HCEC 1CT (cell line): ENCODE measurements at regions not wholly inside any gene's neighbourhood (a gene's known extent, or its start where the extent isn't known, plus 50 kb on each side); places are given as distances from the start of the nearest gene placed in this dataset.
"Not testable (repeated sequence)": the region's sequence is repeated elsewhere in the genome, so short reads cannot be mapped to it uniquely, and the experiment has no call there.

Experiments
- DNase-seq: peaks from one replicate; pipeline ENCODE4 v3.0.0-alpha.2; 2017

DNA sequence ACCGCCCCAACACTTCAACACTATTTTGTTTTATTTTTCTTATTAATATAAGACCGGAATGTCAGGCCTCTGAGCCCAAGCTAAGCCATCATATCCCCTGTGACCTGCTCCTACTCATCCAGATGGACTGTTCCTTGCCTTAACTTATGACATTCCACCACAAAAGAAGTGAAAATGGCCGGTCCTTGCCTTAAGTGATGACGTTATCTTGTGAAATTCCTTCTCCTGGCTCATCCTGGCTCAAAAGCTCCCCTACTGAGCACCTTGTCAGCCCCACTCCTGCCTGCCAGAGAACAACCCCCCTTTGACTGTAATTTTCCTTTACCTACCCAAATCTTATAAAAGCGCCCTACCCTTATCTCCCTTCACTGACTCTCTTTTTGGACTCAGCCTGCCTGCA lies 1196.5 kb upstream of the FAM98A start:
- DNase-seq: not testable (repeated sequence)

DNA sequence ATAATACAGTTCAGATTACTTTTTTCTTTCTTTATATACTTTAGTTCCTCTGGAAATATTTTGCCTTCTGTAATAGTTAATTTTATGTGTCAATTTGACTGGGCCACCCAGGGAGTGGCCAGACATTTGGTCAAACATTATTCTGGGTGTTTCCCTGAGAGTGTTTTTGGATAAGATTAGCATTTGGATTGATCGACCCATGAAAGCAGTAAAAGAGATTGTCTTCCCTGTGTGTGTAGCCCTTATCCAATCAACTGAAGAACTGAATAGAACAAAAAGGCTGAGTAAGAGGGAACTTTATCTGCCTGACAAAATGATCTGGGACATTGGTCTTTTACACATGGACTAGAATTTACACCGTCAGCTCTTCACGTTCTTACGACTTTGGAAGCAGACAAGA lies 1190.1 kb upstream of the FAM98A start:
- DNase-seq: no peak

DNA sequence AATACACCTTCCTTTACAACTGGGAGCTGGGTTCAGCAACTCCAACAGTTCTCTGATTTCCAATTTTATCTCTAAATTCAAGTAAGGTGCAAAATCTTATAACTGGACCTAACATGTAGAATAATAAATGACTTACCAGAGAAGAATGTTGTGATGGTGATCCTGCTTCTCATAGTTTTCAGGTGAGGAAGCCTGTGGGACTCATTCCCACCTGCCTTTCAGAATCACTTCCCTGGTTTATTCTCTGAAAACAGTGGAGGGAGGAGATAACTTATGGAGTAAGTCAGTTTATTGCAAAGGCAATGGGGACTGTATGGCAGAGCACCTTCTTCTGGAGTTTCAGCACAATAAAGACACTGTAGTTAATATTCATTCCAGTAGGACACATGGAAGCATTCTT lies 1188.2 kb upstream of the FAM98A start:
- DNase-seq: no peak

DNA sequence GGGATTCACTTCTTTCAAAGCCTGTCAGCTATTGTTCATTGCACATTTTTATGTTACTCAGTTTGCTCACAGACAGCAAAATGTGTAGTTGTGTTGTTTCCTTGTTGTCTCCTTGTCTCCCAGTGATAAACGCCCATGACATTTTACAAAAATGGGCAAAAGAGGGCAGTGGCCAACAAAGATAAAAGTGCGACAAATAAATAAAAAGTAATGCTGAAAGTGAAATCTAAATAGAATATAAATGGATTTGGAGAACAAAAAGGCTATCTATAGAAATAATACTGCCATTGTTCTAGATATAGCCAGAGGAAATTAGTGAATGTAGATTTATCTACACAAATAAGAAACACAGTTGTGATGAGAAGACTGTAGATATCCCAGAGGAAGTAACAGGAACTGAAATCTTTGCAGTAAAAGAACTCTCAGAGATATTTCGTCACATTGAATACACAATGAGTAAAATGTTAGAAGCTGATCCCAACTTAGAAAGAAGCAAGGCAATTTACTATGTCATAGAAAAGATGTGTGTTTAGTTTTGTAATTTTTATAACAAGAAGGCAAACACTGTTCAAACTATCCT lies 1186.2 kb upstream of the FAM98A start:
- DNase-seq: no peak

DNA sequence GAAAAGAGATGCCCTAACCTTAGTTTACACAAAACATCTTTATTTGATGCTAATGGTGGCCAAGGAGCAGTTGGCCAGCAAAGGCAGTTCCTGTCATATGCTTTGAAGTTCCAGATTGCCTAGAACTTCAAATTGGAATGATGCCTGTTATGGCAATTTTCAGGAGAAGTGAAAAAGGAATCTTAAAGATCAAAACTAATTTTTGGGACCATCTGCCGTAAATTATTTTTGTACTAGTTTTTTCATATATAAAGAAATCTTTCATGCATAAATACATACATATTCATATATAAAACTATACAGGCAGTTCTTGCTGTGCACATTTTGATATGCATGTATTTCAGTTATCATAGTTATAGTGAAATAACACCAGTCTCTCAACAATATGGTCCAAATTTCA lies 1185.6 kb upstream of the FAM98A start:
- no peak for DNase-seq

DNA sequence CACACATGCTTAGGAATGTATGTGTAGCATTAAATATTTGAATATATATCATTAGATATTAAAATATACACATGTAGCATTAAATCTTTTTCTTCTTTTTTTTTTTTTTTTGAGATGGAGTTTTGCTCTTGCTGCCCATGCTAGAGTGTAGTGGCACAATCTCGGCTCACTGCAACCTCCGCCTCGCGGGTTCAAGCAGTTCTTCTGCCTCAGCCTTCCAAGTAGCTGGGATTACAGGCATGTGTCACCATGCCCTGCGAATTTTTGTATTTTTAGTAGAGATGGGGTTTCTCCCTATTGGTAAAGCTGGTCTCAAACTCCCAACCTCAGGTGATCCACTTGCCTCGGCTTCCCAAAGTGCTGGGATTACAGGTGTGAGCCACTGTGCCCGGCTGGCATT lies 1151.6 kb upstream of the FAM98A start:
- DNase-seq: not testable (repeated sequence)

DNA sequence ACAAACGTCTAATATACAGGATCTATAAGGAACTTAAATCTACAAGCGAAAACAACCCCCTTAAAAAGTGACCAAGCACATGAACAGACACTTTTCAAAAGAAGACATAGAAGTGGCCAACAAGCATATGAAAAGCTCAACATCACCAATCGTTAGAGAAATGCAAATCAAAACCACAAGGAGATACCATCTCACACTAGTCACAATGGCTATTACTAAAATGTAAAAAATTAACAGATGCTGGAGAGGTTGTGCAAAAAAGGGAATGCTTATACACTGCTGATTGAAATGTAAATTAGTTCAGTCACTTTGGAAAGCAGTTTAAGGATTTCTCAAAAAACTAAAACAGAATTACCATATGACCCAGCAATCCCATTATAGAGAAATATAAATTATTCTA lies 1148.5 kb upstream of the FAM98A start:
- no peak for DNase-seq

DNA sequence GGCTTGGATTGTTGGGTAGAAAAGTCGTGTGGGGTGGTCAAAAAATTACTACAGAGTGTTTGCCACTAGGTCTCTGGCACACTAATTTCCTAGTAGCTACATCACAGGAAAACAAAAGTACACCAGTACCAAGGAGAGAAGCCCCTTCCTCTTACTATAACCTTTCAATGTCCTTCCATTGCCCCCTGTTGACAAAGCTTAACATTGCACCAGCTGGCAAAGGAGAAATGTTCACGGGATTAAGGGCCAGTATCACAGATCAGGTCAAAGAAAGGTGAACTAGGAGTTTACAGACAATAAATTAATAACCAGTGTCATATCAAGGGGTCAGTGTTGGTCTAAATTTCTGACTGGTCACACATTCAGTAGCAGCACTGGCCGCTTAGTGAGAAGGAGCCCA lies 1139.6 kb upstream of the FAM98A start:
- DNase-seq: no peak

DNA sequence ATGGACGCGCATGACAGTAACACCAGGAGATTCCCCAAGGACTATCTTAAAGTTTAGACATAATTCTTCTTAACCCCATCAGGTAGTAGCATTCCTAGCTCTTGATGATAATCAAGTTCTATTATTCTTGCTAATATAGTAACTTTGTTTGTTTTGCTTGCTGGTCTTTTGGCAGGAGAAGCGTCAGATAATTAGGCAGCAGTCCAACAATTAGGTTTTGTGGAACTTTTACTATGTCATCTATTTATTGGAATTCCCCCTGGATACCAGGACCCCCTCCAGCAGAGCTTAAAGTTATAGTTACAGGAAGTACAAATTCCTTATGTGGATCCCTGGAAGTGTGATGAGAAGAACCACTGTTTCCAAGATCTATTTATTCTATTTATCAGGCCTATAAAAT lies 1138.0 kb upstream of the FAM98A start:
- no peak for DNase-seq

DNA sequence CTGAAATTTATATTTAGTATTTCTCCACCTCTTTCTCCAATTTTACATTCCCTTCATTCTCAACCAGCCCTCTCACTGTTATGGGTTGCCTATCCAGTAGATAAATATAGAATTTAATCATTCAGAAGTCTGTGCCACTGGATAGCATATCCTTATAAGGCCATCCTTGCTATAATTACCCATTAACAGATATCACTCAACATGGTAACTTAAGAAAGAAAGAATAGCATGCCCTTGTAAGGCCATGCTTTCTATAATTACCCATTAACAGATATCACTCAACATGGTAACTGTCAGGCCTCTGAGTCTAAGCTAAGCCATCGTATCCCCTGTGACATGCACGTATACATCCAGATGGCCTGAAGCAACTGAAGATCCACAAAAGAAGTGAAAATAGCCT lies 1137.4 kb upstream of the FAM98A start:
- DNase-seq: no peak

DNA sequence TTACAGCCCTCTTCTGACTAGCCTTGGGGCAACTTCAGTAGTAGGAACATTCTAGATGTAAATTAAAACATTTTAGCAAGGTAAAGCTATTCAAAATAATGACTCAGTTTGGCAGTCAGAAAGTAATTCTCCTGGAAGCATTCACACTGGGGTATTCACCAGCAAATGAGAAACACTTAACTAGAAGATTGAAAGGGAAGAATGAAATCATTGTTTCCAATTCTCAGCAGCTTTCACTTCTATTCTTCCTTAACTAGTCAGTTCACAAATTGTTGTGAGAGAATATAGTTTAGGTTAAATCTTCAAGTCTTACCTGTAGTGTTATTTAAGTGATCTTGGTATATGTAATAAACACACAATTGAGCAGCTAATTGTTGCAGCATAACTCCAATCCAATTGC lies 1135.6 kb upstream of the FAM98A start:
- DNase-seq: no peak

DNA sequence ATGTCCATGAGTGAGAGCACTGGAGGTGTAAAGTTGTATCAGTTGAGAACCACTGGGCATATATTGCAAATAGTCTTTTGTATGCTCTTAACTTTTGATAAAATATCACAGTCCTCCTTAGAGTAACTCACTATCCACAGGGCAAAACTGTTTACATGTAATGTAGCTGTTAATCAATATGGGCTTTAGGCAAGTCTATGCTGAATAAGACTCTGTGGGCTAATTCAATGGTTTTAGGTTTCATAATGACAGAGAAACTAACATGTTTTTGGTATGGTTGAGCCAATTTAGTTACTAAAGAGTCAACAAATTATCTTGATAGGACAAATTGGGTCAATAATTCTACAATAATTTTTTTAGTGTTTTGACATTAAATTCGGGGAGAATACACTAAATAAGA lies 1134.9 kb upstream of the FAM98A start:
- no peak for DNase-seq

DNA sequence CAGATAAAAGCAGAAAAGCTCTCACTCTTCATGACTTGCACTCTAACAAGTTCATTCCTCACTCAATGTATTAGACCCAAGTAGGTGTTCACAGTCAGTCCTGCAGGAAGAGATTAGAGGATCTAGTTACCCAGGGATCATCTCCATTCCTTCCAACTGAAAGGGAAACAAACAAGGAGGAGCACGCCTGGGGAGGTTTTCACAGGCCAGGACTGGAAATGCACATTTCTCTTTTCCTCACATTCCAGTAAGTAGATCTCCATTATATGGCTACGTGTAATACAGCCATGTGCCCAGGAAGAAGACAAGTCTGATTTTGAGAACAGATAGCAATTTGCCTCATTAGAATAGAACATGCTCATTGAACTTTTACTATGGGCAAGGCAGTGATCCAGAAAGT lies 1132.2 kb upstream of the FAM98A start:
- no peak for DNase-seq

DNA sequence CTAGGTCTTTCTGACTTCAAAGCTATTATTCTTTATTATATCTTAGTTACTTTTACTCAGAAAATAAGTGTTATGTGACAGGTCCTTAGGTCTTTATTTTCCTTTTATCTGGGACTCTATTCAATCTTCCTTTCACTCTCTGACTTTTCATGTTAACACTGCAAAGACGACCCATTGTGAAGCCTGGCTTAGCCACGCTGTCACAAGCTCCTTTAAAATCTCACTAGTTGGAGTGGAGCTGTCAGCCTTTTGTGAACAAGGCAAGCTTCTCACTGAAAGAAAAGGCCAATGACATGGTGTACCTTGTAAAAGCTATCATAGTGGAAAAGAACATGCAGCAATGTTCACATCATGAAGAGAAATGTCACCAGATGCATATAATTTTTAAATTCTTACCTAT lies 1130.7 kb upstream of the FAM98A start:
- DNase-seq: no peak

DNA sequence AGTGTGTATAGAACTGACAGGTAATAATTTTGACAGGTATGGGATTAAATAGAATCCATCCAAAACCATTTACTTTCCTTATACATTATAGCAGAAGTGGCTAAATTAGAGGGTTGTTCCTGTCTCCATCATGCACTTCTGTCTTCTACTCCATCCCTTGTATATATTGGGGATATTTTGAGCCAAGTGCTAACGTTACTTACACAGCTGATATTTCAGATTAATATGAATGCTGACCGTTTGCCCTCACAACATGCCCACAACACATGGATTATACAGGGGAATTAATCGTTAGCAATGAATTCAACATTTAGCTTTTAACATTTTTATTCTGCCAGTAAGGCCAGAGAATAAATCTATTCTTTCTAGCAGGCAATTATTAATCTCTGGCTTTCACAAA lies 1125.0 kb upstream of the FAM98A start:
- no peak for DNase-seq

DNA sequence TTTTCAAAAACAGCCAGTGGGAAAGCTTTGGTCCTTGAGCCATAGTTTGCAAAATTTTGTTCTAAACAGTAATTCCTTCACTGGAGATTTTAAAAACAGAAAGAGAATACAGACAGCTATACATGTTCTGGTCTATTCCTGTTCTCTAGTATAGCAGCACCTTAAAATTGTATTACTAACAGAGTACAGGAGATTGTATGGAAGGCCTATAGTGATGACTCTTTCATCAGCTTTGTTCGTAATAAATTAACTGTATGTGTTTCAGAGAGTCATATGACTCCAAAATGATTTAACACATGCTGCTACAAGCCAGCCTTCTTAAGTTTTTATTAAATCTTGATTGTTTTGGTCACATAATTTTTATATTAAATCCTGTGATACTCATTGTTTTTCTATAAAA lies 1124.6 kb upstream of the FAM98A start:
- no peak for DNase-seq

DNA sequence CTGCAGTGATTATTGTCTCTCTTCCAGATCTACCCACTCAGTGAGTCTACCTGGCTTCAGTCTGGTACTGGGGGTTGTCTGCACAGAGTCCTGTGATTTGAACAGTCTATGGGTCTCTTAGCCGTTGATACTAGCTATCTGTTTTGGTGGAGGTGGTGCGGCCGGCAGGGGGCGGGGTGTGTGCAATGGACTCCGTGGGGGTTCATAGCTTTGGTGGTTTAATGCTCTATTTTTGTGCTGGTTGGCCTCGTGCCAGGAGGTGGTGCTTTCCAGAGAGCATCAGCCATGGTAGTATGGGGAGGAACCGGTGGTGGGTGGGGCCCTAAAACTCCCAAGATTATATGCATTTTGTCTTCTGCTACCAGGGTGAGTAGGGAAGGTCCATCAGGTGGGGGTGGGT lies 1120.1 kb upstream of the FAM98A start:
- DNase-seq: no peak

DNA sequence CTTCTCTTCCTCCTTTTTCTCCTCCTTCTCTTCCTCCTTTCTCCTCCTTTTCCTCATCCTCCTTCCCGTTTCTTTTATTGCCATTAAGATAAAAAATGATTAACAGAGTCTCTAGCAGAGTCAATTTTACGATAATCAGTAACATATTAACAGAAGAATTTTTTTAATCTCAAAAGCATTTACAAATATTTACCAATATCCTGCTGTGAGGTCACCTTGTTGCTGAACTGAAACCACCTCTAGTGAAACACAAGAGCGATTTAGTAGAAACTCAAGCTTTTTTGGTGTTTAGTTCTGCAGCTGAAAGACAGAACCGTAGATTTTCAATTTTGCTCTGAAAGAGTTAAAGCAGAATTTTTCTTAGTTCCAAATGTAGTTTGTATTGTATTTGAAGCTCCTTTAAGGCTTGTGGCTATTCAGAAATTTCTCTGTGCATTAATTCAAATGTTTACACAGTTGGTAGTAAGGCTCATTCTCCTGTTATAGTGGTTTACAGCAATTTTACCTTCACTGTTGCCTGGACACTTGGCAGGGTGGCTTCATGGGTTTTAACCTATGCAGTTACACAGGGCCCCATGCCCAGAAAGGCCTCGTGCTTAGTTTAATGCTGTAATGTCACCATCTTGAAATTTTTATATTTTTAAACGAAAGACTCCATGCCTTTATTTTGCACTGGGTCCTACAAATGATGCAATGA lies 1106.6 kb upstream of the FAM98A start:
- no peak for DNase-seq

DNA sequence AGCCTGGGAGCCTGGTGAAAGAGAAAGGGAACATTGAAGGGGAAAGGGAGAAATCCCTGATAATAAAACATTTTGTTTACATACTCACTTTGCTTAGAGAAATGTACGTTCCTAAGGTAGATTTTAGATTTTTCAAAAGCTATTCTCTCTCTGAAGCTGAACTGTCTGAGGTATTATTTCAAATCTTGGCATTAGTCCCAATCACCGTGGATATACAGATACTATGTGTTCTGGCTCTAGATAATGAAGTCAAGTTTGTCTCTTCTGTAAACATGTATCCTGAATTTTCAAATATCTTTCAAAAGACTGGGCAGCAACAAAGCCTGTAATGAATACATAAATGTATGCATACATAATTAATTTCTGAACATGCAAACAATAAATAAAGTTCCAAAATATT lies 1104.2 kb upstream of the FAM98A start:
- DNase-seq: no peak

DNA sequence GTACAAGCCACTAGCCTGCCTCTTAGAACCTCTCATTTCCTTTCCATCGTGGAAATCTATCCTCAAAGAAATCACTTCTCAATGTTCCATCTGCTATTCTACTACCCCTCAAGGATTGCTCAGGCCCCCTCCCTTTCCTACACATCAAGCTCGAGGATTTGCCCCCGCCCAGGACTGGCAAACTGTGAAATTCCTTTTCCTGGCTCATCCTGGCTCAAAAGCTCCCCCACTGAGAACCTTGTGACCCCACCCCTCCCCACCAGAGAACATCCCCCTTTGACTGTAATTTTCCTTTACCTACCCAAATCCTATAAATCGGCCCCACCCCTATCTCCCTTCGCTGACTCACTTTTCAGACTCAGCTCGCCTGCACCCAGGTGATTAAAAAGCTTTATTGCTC lies 1103.3 kb upstream of the FAM98A start:
- DNase-seq: not testable (repeated sequence)

DNA sequence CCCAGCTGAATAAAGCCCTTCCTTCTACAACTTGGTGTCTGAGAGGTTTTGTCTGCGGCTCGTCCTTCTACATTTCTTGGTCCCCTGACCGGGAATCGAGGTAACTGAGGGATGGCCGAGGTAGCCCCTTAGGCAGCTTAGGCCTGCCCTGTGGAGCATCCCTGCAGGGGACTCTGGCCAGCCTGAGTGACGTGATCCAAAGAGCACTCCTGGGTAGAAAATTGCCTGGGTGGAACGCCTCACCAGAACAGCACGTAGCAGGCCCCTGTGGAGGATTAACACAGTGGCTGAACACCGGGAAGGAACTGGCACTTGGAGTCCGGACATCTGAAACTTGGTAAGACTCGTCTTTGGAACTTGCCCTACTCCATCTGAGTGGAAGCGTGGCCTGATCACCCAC lies 1078.5 kb upstream of the FAM98A start:
- DNase-seq: not testable (repeated sequence)

DNA sequence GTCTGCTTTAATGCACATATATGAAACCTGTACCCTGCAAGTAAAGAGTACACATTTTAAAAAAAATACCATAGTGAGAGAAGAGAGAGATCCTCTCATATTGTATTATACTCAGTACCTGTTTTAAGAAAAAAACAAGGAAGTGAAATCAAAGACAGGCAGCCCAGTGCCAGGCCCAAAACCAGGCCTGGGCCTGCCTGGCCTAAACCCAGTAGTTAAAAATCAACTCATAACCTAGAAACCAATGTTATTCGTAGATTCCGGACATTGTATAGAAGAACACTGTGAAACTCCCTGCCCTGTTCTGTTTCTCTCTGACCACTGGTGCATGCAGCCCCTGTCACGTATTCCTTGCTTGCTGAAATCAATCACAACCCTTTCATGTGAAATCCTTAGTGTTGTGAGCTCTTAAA lies 1078.0 kb upstream of the FAM98A start:
- DNase-seq: not testable (repeated sequence)

DNA sequence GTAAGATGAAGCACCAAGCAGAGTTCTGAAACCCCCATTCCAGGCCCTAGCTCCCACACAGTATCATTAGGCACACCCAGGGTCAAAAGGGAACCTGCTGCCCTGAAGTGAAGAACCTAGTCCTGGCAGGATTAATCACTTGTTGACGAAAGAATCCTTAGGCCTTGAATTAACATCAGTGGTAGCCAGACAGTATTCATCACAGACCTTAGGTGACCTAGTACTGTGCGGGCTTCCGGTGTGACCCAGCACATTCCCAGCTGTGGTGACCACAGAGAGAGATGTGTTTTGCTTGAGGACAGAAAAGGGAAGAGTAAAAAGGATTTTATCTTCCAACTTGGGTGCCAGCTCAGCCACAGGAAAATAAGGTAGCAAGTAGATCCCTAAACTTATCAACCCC lies 1071.4 kb upstream of the FAM98A start:
- no peak for DNase-seq

DNA sequence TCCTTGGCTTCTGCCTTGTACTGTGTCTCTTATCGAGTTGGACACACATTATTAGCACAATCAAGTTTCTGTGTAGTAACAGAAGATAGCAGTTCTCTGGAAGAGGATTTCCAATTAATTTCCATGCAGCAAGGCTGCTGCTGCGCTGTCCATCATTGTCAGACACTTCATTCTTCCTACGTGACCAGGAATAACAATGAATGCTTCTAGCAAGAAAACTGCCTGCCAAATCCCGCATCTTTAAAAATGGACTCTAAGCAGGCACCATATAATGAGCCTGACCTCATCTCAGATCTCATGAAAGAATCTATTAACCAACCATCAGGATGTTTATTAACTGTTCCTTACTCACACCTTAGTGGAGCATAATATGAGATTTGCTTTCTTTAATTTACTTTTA lies 1067.7 kb upstream of the FAM98A start:
- no peak for DNase-seq

DNA sequence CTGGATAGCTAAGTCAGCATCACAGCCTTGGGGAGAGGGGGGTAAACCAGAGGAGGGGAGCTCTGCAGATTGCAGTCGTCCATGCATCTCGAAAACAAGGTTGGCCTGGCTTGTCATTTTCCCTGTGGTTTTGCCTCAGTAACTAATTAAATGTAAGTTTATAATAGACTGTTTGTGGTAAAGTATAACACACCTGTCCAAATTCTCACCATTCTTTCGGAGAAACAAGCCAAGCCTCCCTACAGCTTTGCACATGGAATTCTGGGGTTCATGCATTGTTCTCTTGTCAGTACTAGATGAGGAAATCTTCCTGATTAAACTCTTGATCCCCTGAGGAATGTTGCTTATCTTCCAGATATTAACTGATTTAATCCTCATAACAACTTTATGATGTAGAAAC lies 1065.2 kb upstream of the FAM98A start:
- DNase-seq: no peak
